HepG2 (cell line): ENCODE measurements at regions not wholly inside any gene's neighbourhood (a gene's known extent, or its start where the extent isn't known, plus 50 kb on each side); places are given as distances from the start of the nearest gene placed in this dataset.

Source experiments
- ATAC-seq: fragments of 200-7000 bp; cut with Tn5 transposase; 3 replicates; pipeline ENCODE4 v1.9.1; 2020; ENCODE audit warnings: mild to moderate bottlenecking, moderate library complexity
- BruUV-seq: library from RNA; stranded (reverse); fragments of 400-500 nt; replicated peaks from 2 replicates; lab custom pipeline; 2021; lab: Mats Ljungman, UMichigan
- CTCF ChIA-PET: fragments of 300-600 bp; formaldehyde crosslinking; extraction: SDS; loops from one replicate; lab custom pipeline; 2021; ENCODE audit warnings: low total read pairs, inconsistent platforms, low intra/inter-chr PET ratio; lab: Yijun Ruan, JAX
- POLR2A ChIA-PET: fragments of 350-600 bp; sonication (Branson Sonifier 250); formaldehyde crosslinking; loops from one replicate; lab custom pipeline; 2020; ENCODE audit warnings: antibody characterized with exemption, inconsistent platforms; lab: Yijun Ruan, JAX
- DNase-seq: peaks from one replicate; pipeline ENCODE4 v3.0.0-alpha.2; 2015; ENCODE audit warnings: low spot score
- FAIRE-seq: peaks from 3 replicates; lab custom pipeline; 2011; peaks lifted over from hg19 to GRCh38; lab: Jason Lieb, UNC
- H2AFZ ChIP-seq: one replicate; pipeline ENCODE4 v1.6.1; 2011; ENCODE audit warnings: low read length, inconsistent platforms
- H3K27ac ChIP-seq: fragments of 300-600 bp; 3 replicates; pipeline ENCODE4 v1.8.0; 2011; ENCODE audit warnings: mixed run types, mild to moderate bottlenecking, mixed read lengths, low read length, inconsistent platforms; ENCODE audit not compliant: insufficient read depth; ENCODE audit errors: extremely low read length
- H3K27me3 ChIP-seq, 2 experiments: fragments of 200-600 bp in 1 of 2; 2 replicates in 1 of 2; 3 replicates in 1 of 2; pipeline versions ENCODE4 v1.6.0 to v1.8.0; 2011; ENCODE audit warnings: low read length in 2 of 2, mild to moderate bottlenecking in 2 of 2, moderate library complexity in 2 of 2, inconsistent platforms in 1 of 2; ENCODE audit not compliant: insufficient read depth in 2 of 2, control insufficient read depth in 1 of 2
- H3K36me3 ChIP-seq, 2 experiments: fragments of 200-600 bp in 1 of 2; replicated peaks in 1 of 2; 2 replicates in 1 of 2; 3 replicates in 1 of 2; pipeline versions ENCODE4 v1.5.1 to v1.8.0; 2011; ENCODE audit warnings: low read length in 2 of 2, inconsistent platforms in 1 of 2; ENCODE audit not compliant: insufficient read depth in 2 of 2, control insufficient read depth in 1 of 2
- H3K4me1 ChIP-seq: 2 replicates; pipeline ENCODE4 v1.5.1; 2012; ENCODE audit warnings: low read length, inconsistent platforms; ENCODE audit not compliant: insufficient read depth
- H3K4me2 ChIP-seq: 2 replicates; pipeline ENCODE4 v1.6.0; 2011; ENCODE audit warnings: low read depth, low read length, inconsistent platforms
- H3K4me3 ChIP-seq, 3 experiments: fragments of 200-600 bp in 1 of 3; sonication (generic), shearing (Covaris generic) in 1 of 3; replicated peaks in 1 of 3; 2 replicates each; pipeline ENCODE4 v1.5.1; 2011 to 2016; ENCODE audit warnings: low read length in 3 of 3, inconsistent platforms in 2 of 3, low read depth in 2 of 3, mild to moderate bottlenecking in 2 of 3, control low read depth in 1 of 3, mixed read lengths in 1 of 3; ENCODE audit not compliant: insufficient read depth in 1 of 3
- H3K79me2 ChIP-seq: one replicate; pipeline ENCODE4 v1.6.1; 2011; ENCODE audit warnings: low read length, inconsistent platforms; ENCODE audit not compliant: insufficient read depth
- H3K9ac ChIP-seq: 2 replicates; pipeline ENCODE4 v1.6.0; 2011; ENCODE audit warnings: mild to moderate bottlenecking, low read depth, low read length, inconsistent platforms; ENCODE audit not compliant: insufficient read depth
- H3K9me3 ChIP-seq: 2 replicates; pipeline ENCODE4 v1.5.1; 2012; ENCODE audit warnings: mild to moderate bottlenecking, low read length
- H4K20me1 ChIP-seq: 2 replicates; pipeline ENCODE4 v1.6.0; 2011; ENCODE audit warnings: inconsistent platforms, mild to moderate bottlenecking, low read length, moderate library complexity; ENCODE audit not compliant: insufficient read depth
- ATF7-NPFF ChIP-seq: sonication (generic); formaldehyde crosslinking; IDR thresholded peaks from 2 replicates; pipeline ENCODE4 v1.8.1; 2023; ENCODE audit warnings: mild to moderate bottlenecking, low read depth, missing genetic modification reagents, moderate library complexity
- CBFB ChIP-seq: sonication (generic); formaldehyde crosslinking; IDR thresholded peaks from 2 replicates; pipeline ENCODE4 v1.4.0; 2020; ENCODE audit warnings: missing genetic modification reagents
- FLYWCH1 ChIP-seq: sonication (generic); formaldehyde crosslinking; IDR thresholded peaks from 2 replicates; pipeline ENCODE4 v1.8.1; 2023; ENCODE audit warnings: mild to moderate bottlenecking, missing genetic modification reagents
- HNF4A ChIP-seq: sonication (generic); formaldehyde crosslinking; IDR thresholded peaks from 2 replicates; pipeline ENCODE4 v1.4.0; 2020; ENCODE audit warnings: missing genetic modification reagents
- HNRNPH1 ChIP-seq: fragments of 200-400 bp; formaldehyde crosslinking; optimal IDR thresholded peaks from 2 replicates; pipeline ENCODE3; 2017; ENCODE audit warnings: mild to moderate bottlenecking, low read depth, low read length
- NCOR1 ChIP-seq: fragments of 200-600 bp; sonication (generic); IDR thresholded peaks from 2 replicates; pipeline ENCODE4 v1.7.0; 2017; ENCODE audit warnings: antibody characterized with exemption, low read length, borderline replicate concordance
- RFXANK ChIP-seq: IDR thresholded peaks from 2 replicates; pipeline ENCODE4 v1.6.1; 2016
- ZNF124 ChIP-seq: sonication (generic); formaldehyde crosslinking; IDR thresholded peaks from 2 replicates; pipeline ENCODE4 v1.4.0; 2020; ENCODE audit warnings: missing genetic modification reagents
- ZNF317 ChIP-seq: sonication (generic); formaldehyde crosslinking; IDR thresholded peaks from 2 replicates; pipeline ENCODE4 v1.5.0; 2020; ENCODE audit warnings: mild to moderate bottlenecking, missing genetic modification reagents
- ZNF784 ChIP-seq: sonication (generic); formaldehyde crosslinking; IDR thresholded peaks from 2 replicates; pipeline ENCODE4 v1.5.1; 2020; ENCODE audit warnings: missing genetic modification reagents, mild to moderate bottlenecking, borderline replicate concordance
- ZNF788 ChIP-seq: sonication (generic); formaldehyde crosslinking; IDR thresholded peaks from 2 replicates; pipeline ENCODE4 v1.5.0; 2020; ENCODE audit warnings: mild to moderate bottlenecking, missing genetic modification reagents, borderline replicate concordance
- ZSCAN12 ChIP-seq: sonication (generic); formaldehyde crosslinking; IDR thresholded peaks from 2 replicates; pipeline ENCODE4 v1.9.0; 2021; ENCODE audit warnings: mild to moderate bottlenecking, missing genetic modification reagents
- WGBS: methylation state at CpG from one replicate; pipeline ENCODE4 v1.1.6; 2017; ENCODE audit warnings: low lambda C conversion rate; 5-methylcytosine and 5-hydroxymethylcytosine counted together
- in situ Hi-C: cut with HindIII; loops from 2 replicates; pipeline ENCODE4 v1.10.0; 2017; ENCODE audit warnings: low pct_unique_long_range_greater_than_20kb; ENCODE audit not compliant: extremely low pct_ligation_motif_present
- intact Hi-C: fragments of 100-400 bp; cut with micrococcal nuclease; formaldehyde crosslinking; loops from one replicate; pipeline ENCODE4 v1.10.0; 2022; ENCODE audit not compliant: unreplicated experiment

GRCh38 chr2:103218516-103218915 is 456.7 kb downstream of the TMEM182 start (continued):
- TF ChIP-seq ZNF317 (CRISPR knock-in tag), result no peak
- TF ChIP-seq ZNF788 (CRISPR knock-in tag), result no peak
- no peak for TF ChIP-seq HNRNPH1
- TF ChIP-seq NCOR1, result no peak
- TF ChIP-seq FLYWCH1 (CRISPR knock-in tag), result no peak
- TF ChIP-seq ZNF124 (CRISPR knock-in tag), result no peak
- TF ChIP-seq ZSCAN12, result no peak

- no peak for DNase-seq
- Histone ChIP-seq H3K4me3 (no peak overlapping the region), H3K9ac (no peak overlapping the region), H3K9me3 (no peaks in the 10 kb centered on the region), H3K27ac (no peak overlapping the region), H2AFZ (no peak overlapping the region), H3K4me1 (no peaks in the 10 kb centered on the region), H4K20me1 (no peaks in the 10 kb centered on the region), H3K27me3 (no peaks in the 10 kb centered on the region), H3K79me2 (no peaks in the 10 kb centered on the region), H3K36me3 (no peaks in the 10 kb centered on the region), H3K4me2 (no peak overlapping the region)
- ATAC-seq, result no peak
- in situ Hi-C loops (no loop called here), intact Hi-C loops (no loop called here)
- WGBS, result 14% methylated on average over 1 of the region's 1 CpG
- TF ChIP-seq CBFB (no peak), RFXANK (CRISPR knock-in tag) (no peak), ATF7-NPFF (CRISPR knock-in tag) (no peak), ZNF784 (CRISPR knock-in tag) (no peak), HNF4A (CRISPR knock-in tag) (no peak)
- no TSS peak for BruUV-seq
- ChIA-PET CTCF (no interaction called here), POLR2A (no interaction called here)
- FAIRE-seq, result no peak
Observed at GRCh38 chr2:103219398-103219797, 457.6 kb downstream of the TMEM182 start.
